ENCODE measurements at regions not wholly inside any gene's neighbourhood (a gene's known extent, or its start where the extent isn't known, plus 50 kb on each side); places are given as distances from the start of the nearest gene placed in this dataset.

GRCh38 chr18:34976534-34976898, 64.7 kb upstream of the MAPRE2 start:
- no peak for TF ChIP-seq POLR2AphosphoS5 (IDR thresholded peaks at IDR 0.05; ENCODE audit: borderline replicate concordance, low read depth, low read length)
- no peak for TF ChIP-seq EZH2 (IDR thresholded peaks at IDR 0.05)
- no peak for TF ChIP-seq FOXP2 (optimal IDR thresholded peaks at IDR 0.05; ENCODE audit: control extremely low read depth, extremely low read length, insufficient read depth)

All from SK-N-MC (cell line).